Globus pallidus (tissue), 1 donor: ENCODE measurements at regions not wholly inside any gene's neighbourhood (a gene's known extent, or its start where the extent isn't known, plus 50 kb on each side); places are given as distances from the start of the nearest gene placed in this dataset.

ENCODE experiments used
- DNase-seq: peaks from one replicate; pipeline ENCODE4 v3.0.0-alpha.2; 2015; ENCODE audit warnings: low spot score

- no peak for DNase-seq
These were observed 434.6 kb downstream of the ADAMTS20 start for GRCh38 chr12:43117226-43117930.

- DNase-seq, result no peak
These were observed 436.4 kb downstream of the ADAMTS20 start for GRCh38 chr12:43115441-43116160.

GRCh38 chr12:43114316-43114715 lies 437.7 kb downstream of the ADAMTS20 start:
- DNase-seq, result no peak

- no peak for DNase-seq
These were observed 438.4 kb downstream of the ADAMTS20 start for GRCh38 chr12:43113616-43114015.

- DNase-seq, result no peak
These were observed 438.9 kb downstream of the ADAMTS20 start for GRCh38 chr12:43113135-43113534.

- DNase-seq, result no peak
These were observed 439.7 kb downstream of the ADAMTS20 start for GRCh38 chr12:43112101-43112920.

- DNase-seq, result no peak
These were observed 440.4 kb downstream of the ADAMTS20 start for GRCh38 chr12:43111608-43112007.

GRCh38 chr12:43109631-43110345 lies 442.2 kb downstream of the ADAMTS20 start:
- DNase-seq, result no peak

- DNase-seq, result no peak
These were observed 443.3 kb downstream of the ADAMTS20 start for GRCh38 chr12:43108656-43109055.

- no peak for DNase-seq
These were observed 444.8 kb downstream of the ADAMTS20 start for GRCh38 chr12:43107026-43107775.

GRCh38 chr12:43106355-43106754 lies 445.6 kb downstream of the ADAMTS20 start:
- DNase-seq, result no peak

DNA sequence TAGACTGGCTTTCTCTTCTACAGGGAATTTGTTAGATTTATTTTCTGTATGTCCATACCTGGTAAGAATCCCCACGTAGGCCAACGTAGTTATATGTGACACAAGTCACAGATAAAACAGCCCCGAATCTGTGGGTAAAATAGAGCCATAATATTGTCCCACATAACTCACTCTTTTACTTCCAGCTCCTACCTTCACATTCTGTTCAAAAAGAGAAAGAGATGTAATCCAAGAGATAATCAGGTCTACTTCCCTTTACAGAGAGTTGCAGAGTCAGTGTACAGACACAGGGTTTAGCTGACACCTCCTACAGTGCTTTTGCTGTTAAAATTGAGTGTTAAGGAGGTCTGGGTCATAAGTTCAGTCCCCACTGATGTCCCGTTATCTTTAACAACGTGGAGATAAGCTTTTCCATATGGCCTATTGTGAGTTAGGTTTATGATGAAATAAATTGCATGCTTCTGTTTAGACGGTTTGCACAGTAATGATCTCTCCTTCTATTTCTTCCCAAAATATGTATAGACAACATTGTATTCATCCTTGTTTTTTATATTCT lies 446.5 kb downstream of the ADAMTS20 start:
- DNase-seq, result no peak

GRCh38 chr12:43104494-43104893 lies 447.5 kb downstream of the ADAMTS20 start:
- DNase-seq, result no peak

GRCh38 chr12:43103866-43104265 lies 448.1 kb downstream of the ADAMTS20 start:
- no peak for DNase-seq

- DNase-seq, result no peak
These were observed 449.3 kb downstream of the ADAMTS20 start for GRCh38 chr12:43102546-43103264.

DNA sequence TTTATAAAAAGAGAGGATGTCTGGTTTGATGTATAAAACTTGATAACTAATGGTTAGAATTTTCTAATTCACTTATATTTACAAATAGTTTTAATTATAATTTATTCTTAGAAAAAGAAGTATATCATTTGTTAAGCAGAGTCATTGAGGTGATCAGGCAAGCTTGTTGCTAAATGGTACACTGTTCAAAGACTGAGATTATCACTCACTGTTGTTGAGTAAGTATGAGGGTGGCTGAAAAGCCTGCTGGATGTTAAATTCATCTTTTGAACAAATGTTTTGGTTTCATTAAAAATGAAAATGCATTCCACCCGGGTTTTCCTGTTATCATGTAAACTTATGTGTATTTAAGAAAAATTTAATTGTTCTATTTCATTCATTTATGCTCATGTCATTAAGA lies 451.8 kb downstream of the ADAMTS20 start:
- DNase-seq, result no peak

- no peak for DNase-seq
These were observed 452.3 kb downstream of the ADAMTS20 start for GRCh38 chr12:43099691-43100163.

- DNase-seq, result no peak
These were observed 453.0 kb downstream of the ADAMTS20 start for GRCh38 chr12:43098766-43099550.

GRCh38 chr12:43098071-43098470 lies 453.9 kb downstream of the ADAMTS20 start:
- no peak for DNase-seq
